HG03469 (cell line): ENCODE measurements at regions not wholly inside any gene's neighbourhood (a gene's known extent, or its start where the extent isn't known, plus 50 kb on each side); places are given as distances from the start of the nearest gene placed in this dataset.
A peak's percentile ranks its signal among the peaks of the same experiment; 100 is the strongest.

Experiments used
- ATAC-seq: cut with Tn5 transposase; IDR thresholded peaks from one replicate; pipeline ENCODE4 v1.9.1; 2021; ENCODE audit warnings: mild to moderate bottlenecking, moderate library complexity, moderate number of reproducible peaks; ENCODE audit not compliant: unreplicated experiment

- ATAC-seq, result peak; percentile 80
These were observed 68.4 kb downstream of the ANXA1 start for GRCh38 chr9:73219985-73220626.

DNA sequence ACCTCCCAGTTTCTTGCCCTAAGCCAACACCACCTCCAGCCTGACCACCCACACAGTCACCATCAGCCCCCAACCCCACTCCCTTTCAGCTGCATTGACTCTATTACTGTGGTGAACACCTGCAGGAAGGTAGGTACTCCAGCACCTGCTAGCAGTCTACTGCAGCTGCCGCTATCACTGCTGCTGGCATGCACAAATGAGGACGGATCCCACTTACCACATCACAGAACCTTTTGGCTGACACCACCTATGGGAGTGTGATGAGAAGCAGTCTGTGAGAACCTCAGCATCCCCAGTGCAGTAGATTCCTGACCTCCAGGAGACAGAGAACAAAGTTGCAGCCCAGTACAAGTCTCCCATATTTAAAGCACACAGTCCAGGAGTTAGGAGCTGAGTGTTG is 71.9 kb downstream of the ANXA1 start:
- no peak for ATAC-seq

DNA sequence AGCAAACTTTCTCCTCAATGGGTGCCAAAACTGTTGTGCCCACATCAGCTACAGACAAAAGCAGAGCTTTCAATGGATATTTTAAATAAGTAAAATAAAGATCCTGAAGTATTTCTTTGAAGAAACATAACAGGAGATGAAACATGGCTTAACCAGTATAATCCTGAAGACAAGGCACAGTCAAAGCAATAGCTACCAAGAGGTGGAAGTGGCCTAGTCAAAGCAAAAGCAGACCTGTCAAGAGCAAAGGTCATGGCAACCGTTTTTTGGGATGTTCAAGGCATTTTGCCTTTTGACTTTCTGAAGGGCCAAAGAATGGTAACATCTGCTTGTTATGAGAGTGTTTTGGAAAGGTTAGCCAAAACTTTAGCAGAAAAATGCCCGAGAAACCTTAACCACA is 77.9 kb downstream of the ANXA1 start:
- no peak for ATAC-seq

- ATAC-seq, result no peak
These were observed 78.6 kb downstream of the ANXA1 start for GRCh38 chr9:73230251-73230650.

- no peak for ATAC-seq
These were observed 79.5 kb downstream of the ANXA1 start for GRCh38 chr9:73231203-73231602.

- ATAC-seq, result no peak
These were observed 81.8 kb downstream of the ANXA1 start for GRCh38 chr9:73233359-73234007.

- no peak for ATAC-seq
These were observed 82.3 kb downstream of the ANXA1 start for GRCh38 chr9:73234008-73234360.

GRCh38 chr9:73237140-73237539 is 85.5 kb downstream of the ANXA1 start:
- ATAC-seq, result no peak

- ATAC-seq, result no peak
These were observed 88.1 kb downstream of the ANXA1 start for GRCh38 chr9:73239570-73240265.

- no peak for ATAC-seq
These were observed 91.4 kb downstream of the ANXA1 start for GRCh38 chr9:73243078-73243477.

GRCh38 chr9:73259086-73259696 is 107.5 kb downstream of the ANXA1 start:
- no peak for ATAC-seq

DNA sequence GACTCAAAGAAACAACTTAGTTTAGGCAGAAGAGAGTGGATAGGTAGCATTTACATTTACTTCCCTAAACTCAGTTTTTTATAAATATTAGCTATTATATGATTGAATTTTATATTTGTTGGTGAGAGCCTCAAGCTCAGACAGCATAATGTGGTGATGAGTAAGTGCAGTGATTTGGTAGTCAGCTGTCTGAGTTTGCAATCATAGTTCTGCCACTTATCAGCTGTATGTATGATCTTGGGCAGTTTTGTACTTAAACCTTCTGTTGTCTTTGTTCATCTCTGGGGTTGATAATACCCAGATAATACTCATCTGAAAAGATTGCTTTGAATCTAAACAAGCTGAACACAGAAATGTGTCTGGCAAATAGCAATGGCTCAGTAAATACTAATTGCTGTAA is 108.8 kb downstream of the ANXA1 start:
- ATAC-seq, result no peak

DNA sequence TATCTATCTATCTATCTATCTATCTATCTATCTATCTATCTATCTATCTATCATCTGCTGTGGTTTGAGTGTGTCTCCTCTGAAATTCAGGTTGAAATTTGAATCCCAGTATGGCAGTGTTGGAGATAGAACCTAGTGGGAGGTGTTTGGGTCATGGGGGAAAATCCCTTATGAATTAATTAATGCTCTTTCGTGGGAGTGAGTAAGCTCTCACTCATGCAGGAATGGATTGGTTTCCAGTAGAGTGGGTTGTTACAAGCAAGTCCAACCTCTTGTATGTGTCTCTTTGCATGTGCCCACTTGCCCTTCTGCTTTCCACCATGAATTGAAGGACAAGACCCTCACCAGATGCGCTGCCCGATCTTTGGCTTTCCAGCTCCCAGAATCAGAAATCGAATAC is 113.0 kb downstream of the ANXA1 start:
- no peak for ATAC-seq

DNA sequence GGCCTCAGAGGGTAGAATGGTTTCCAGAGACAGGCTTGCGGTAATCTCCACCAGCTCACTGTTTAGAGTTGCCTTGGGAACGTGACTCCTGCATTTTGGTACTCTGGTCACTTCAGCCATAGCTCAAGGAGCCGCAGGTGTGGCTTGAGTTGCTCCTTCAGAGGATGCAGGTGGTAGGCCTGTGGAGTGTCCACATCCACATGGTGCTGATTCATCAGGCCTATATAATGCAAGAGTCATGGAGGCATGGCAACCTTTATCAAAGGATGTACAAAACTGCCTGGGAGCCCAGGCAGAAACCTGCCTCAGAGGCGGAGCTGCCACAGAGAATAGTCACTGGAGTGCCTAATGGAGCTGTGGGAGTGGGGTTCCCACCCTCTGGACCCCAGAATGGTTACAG is 114.2 kb downstream of the ANXA1 start:
- no peak for ATAC-seq

- ATAC-seq, result no peak
These were observed 117.9 kb downstream of the ANXA1 start for GRCh38 chr9:73269430-73270101.

DNA sequence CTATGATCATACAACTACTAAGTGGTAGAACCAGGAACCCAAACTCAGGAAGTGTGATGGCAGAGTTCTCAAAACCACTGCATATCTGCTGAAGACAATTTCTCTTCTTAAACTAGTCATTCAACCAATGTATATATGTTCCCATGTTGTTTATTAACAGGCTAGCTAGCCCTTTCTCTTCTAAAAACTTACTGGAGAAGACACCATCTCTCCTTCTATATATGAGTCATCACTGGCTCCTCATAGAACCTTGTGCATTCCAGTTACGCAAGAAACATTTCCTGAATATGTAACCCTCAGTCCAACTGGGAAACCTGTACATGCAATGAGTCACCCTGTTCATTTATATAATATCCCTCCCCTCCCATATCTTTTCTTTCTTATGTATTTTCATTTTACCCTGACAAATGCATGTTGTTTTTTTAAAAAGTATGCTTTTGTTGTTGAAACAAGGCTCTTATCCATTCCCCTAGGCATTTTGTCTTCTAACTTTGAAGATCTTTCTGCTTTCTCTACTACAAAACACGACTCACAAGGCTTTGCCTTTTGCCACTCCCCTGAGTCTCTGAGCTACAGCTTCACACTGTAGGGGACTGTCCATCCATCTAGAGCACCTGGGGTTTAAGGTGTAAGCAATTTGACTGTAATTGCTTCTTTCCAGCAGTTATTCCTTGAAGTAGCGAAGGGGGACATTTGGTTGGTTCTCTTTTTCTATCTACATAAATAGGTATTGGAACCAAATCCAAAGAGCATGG is 119.5 kb downstream of the ANXA1 start:
- no peak for ATAC-seq

- no peak for ATAC-seq
These were observed 128.4 kb downstream of the ANXA1 start for GRCh38 chr9:73280113-73280512.

GRCh38 chr9:73284377-73284776 is 132.7 kb downstream of the ANXA1 start:
- no peak for ATAC-seq

DNA sequence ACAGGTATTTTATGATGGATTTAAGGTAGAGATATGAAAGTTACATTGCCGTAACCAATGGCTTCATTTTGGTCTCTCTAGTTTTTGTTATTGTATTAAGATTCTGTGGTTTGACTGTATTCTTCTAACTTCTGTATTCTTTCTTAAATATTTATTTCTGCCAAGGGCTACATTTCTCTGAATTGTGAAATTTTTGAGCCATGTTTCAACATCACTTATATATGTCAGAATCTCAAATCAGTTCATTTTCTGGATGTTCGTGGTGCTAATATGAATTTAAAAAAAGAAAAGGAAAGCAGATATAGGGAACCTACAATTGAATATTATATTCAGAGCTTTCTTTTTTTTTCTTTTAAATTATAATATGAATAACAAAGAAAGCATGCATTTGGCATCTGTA is 142.7 kb downstream of the ANXA1 start:
- ATAC-seq, result no peak

DNA sequence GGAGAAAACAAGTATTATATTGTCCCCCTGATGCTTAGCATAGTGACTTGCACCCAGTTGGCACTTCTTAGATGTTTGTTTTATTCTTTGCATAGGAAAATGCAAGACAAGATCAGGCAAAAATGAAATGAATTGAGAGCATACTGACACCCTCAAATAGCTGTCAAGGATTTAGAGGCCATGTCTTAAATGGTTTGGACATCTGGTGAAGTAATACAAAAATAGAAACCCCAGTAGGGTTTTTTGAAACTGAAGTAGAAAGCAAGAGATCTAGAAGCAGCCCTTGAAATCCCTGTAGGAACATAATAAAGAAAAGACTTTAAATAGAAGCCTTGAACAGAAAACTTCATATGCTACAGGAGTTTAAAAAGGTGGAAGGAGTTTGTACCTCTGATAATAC is 174.3 kb downstream of the ANXA1 start:
- no peak for ATAC-seq

GRCh38 chr9:73327149-73327548 is 175.5 kb downstream of the ANXA1 start:
- ATAC-seq, result no peak
